ENCODE measurements at regions not wholly inside any gene's neighbourhood (a gene's known extent, or its start where the extent isn't known, plus 50 kb on each side); places are given as distances from the start of the nearest gene placed in this dataset.

DNA sequence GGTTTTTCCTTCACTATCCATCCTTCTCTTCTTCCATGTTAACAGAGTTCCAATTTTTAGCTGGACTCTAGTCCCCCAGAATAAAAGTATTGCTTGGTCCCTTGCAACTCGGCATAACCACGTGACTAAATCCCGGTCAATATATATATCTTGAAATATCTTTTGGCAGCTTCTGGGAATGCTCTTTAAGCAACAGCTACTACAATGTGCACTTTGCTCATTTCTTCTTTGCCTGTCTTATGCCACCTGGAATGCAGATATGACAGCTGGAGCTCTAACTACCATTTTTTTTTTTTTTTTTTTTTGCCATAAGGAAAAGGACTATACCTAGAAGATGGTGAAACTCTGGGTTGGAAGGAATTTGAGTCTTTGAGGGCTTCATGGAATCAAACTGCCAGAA, 82.6 kb downstream of the GCNT4 start:
- H2AK5ac ChIP-seq (ENCODE audit: low read depth, low read length): no peak overlapping the region
- DNase-seq (ENCODE audit: low spot score): no peak
- no peak overlapping the region for H3K14ac ChIP-seq (ENCODE audit: low read length)
- H4K91ac ChIP-seq (ENCODE audit: low read depth, low read length, poor library complexity): no peak overlapping the region
- no CpG with 5 or more reads among the region's 3 CpGs for WGBS, 2 donors (ENCODE audit: extremely low coverage in 2 of 2, insufficient read length in 2 of 2, insufficient replicate concordance in 1 of 2)
- H3K18ac ChIP-seq (ENCODE audit: low read length): no peak overlapping the region
- no peak overlapping the region for H3K23ac ChIP-seq (ENCODE audit: low read depth, low read length, poor library complexity)
- H4K8ac ChIP-seq (ENCODE audit: low read depth, low read length): no peak overlapping the region
- H2BK12ac ChIP-seq (ENCODE audit: low read length): no peak overlapping the region
- no peaks in the 10 kb centered on the region for H3K9me3 ChIP-seq (replicated peaks in 1 of 2; ENCODE audit: control insufficient read depth in 2 of 2, insufficient read depth in 1 of 2, low read depth in 1 of 2, low read length in 2 of 2)
- H3K4me2 ChIP-seq (ENCODE audit: insufficient read depth, low read length, poor library complexity, severe bottlenecking): no peak overlapping the region
- no peak overlapping the region for H3K4ac ChIP-seq (ENCODE audit: low read length)
- H3K4me3 ChIP-seq (ENCODE audit: low read length in 2 of 2): no peak overlapping the region
- no peak overlapping the region for H3K9ac ChIP-seq (ENCODE audit: low read depth, low read length, poor library complexity)
- no peaks in the 10 kb centered on the region for H3K36me3 ChIP-seq (replicated peaks in 1 of 2; ENCODE audit: control insufficient read depth in 2 of 2, insufficient read depth in 2 of 2, low read length in 2 of 2)
- H2BK120ac ChIP-seq (ENCODE audit: low read depth, low read length): no peak overlapping the region
- peaks cover 0 to 12% (median 0%) of the 10 kb centered on the region in 3 experiments for H3K27me3 ChIP-seq (ENCODE audit: control insufficient read depth in 3 of 3, insufficient read depth in 3 of 3, low read depth in 1 of 3, low read length in 3 of 3)
- no peaks in the 10 kb centered on the region for H3K79me1 ChIP-seq (ENCODE audit: low read depth, low read length)
- H2BK15ac ChIP-seq (ENCODE audit: low read length): no peak overlapping the region
- H3K27ac ChIP-seq (replicated peaks; ENCODE audit: low read length): no peak overlapping the region
- H2AFZ ChIP-seq (ENCODE audit: low read length): no peak overlapping the region
- no peaks in the 10 kb centered on the region for H3K4me1 ChIP-seq (ENCODE audit: control insufficient read depth in 2 of 2, insufficient read depth in 1 of 2, low read depth in 1 of 2, low read length in 2 of 2)
- no peak overlapping the region for H2BK5ac ChIP-seq (ENCODE audit: low read length)

DNA sequence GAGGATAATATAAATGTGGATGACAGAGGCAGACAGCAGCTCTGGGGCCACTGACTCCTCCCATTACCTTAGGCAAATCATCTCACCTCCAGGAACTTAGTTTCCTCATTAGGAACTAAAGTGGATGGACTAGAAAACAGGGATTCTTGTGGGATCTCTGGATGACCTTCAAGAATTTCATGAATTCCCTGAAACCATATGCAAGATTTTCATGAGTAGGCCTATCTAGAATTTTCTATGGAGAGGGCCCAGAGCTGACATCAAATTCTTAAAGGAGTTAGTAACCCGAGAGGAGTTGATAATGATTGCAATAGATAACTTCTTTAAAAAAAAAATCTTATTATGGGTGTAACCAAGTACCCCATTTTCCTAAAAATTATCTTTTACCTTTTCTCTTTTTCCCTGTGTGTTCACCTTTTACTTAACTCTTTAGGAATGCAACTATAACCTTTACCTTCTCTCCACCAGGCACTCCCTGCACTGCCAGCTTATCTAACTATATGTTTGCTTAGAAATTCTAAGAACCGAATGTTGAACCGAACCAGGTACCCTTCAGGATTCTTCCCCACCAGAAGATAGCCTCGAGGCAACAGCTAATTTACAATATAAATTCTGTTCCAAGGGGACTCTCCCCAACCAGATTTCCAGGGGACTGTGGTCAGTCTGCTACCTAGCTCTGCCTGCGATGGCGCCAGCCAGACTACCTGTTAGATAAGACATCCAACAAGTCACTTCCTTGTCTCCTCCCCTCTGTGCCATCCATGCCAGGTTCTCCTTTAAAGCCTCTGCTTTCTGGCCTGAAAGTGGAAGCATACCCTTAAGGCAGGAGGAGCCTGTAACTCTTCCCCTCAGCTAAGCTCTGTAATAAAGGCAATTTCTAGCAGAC, 86.0 kb downstream of the GCNT4 start:
- Histone ChIP-seq H3K27ac (replicated peaks; ENCODE audit: low read length) (no peak overlapping the region), H3K79me1 (ENCODE audit: low read depth, low read length) (no peaks in the 10 kb centered on the region), H4K8ac (ENCODE audit: low read depth, low read length) (no peak overlapping the region), H3K27me3 (ENCODE audit: control insufficient read depth in 3 of 3, insufficient read depth in 3 of 3, low read depth in 1 of 3, low read length in 3 of 3) (peaks cover 0 to 20% (median 0%) of the 10 kb centered on the region in 3 experiments), H3K14ac (ENCODE audit: low read length) (no peak overlapping the region), H2BK15ac (ENCODE audit: low read length) (no peak overlapping the region), H3K4ac (ENCODE audit: low read length) (no peak overlapping the region), H2AFZ (ENCODE audit: low read length) (no peak overlapping the region), H3K4me1 (ENCODE audit: control insufficient read depth in 2 of 2, insufficient read depth in 1 of 2, low read depth in 1 of 2, low read length in 2 of 2) (no peaks in the 10 kb centered on the region), H3K23ac (ENCODE audit: low read depth, low read length, poor library complexity) (no peak overlapping the region), H2BK5ac (ENCODE audit: low read length) (no peak overlapping the region), H3K36me3 (replicated peaks in 1 of 2; ENCODE audit: control insufficient read depth in 2 of 2, insufficient read depth in 2 of 2, low read length in 2 of 2) (no peaks in the 10 kb centered on the region), H3K4me2 (ENCODE audit: insufficient read depth, low read length, poor library complexity, severe bottlenecking) (no peak overlapping the region), H3K4me3 (ENCODE audit: low read length in 2 of 2) (no peak overlapping the region), H2AK5ac (ENCODE audit: low read depth, low read length) (no peak overlapping the region), H4K91ac (ENCODE audit: low read depth, low read length, poor library complexity) (no peak overlapping the region), H2BK12ac (ENCODE audit: low read length) (no peak overlapping the region), H3K18ac (ENCODE audit: low read length) (no peak overlapping the region), H2BK120ac (ENCODE audit: low read depth, low read length) (no peak overlapping the region), H3K9ac (ENCODE audit: low read depth, low read length, poor library complexity) (no peak overlapping the region), H3K9me3 (replicated peaks in 1 of 2; ENCODE audit: control insufficient read depth in 2 of 2, insufficient read depth in 1 of 2, low read depth in 1 of 2, low read length in 2 of 2) (no peaks in the 10 kb centered on the region)
- no peak for DNase-seq (ENCODE audit: low spot score)
- WGBS, 2 donors (ENCODE audit: extremely low coverage in 2 of 2, insufficient read length in 2 of 2, insufficient replicate concordance in 1 of 2): no CpG with 5 or more reads among the region's 6 CpGs

DNA sequence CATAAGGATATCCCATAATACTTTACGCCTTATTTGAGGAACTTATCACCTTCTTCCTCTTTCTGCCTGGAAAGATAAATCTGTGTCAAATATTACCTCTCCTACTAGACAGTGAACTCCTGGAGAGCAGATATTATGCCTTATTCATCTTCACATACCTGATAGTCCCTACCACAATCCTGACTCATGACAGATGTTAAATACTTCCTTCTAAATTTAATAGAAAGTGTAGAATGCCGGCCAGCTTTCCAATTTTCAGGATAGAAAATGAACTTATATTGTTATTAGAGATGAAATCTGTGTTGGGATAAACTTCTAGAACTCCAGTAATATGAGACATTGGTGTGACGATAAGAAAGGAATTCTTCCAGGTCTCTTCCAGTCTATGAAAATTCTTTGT, 89.0 kb downstream of the GCNT4 start:
- H3K79me1 ChIP-seq (ENCODE audit: low read depth, low read length): no peaks in the 10 kb centered on the region
- H3K36me3 ChIP-seq (replicated peaks in 1 of 2; ENCODE audit: control insufficient read depth in 2 of 2, insufficient read depth in 2 of 2, low read length in 2 of 2): no peaks in the 10 kb centered on the region
- WGBS, 2 donors (ENCODE audit: extremely low coverage in 2 of 2, insufficient read length in 2 of 2, insufficient replicate concordance in 1 of 2): no CpG with 5 or more reads among the region's 3 CpGs
- H2AK5ac ChIP-seq (ENCODE audit: low read depth, low read length): no peak overlapping the region
- no peak overlapping the region for H2BK12ac ChIP-seq (ENCODE audit: low read length)
- H3K9ac ChIP-seq (ENCODE audit: low read depth, low read length, poor library complexity): no peak overlapping the region
- H3K4me1 ChIP-seq (ENCODE audit: control insufficient read depth in 2 of 2, insufficient read depth in 1 of 2, low read depth in 1 of 2, low read length in 2 of 2): no peaks in the 10 kb centered on the region
- no peak overlapping the region for H2BK5ac ChIP-seq (ENCODE audit: low read length)
- no peak overlapping the region for H4K8ac ChIP-seq (ENCODE audit: low read depth, low read length)
- H3K4me3 ChIP-seq (ENCODE audit: low read length in 2 of 2): no peak overlapping the region
- H3K14ac ChIP-seq (ENCODE audit: low read length): no peak overlapping the region
- no peak overlapping the region for H3K18ac ChIP-seq (ENCODE audit: low read length)
- H3K27ac ChIP-seq (replicated peaks; ENCODE audit: low read length): no peak overlapping the region
- no peak overlapping the region for H3K4ac ChIP-seq (ENCODE audit: low read length)
- H2BK15ac ChIP-seq (ENCODE audit: low read length): no peak overlapping the region
- no peak overlapping the region for H4K91ac ChIP-seq (ENCODE audit: low read depth, low read length, poor library complexity)
- H2AFZ ChIP-seq (ENCODE audit: low read length): no peak overlapping the region
- H2BK120ac ChIP-seq (ENCODE audit: low read depth, low read length): no peak overlapping the region
- DNase-seq (ENCODE audit: low spot score): no peak
- peaks cover 0 to 20% (median 0%) of the 10 kb centered on the region in 3 experiments for H3K27me3 ChIP-seq (ENCODE audit: control insufficient read depth in 3 of 3, insufficient read depth in 3 of 3, low read depth in 1 of 3, low read length in 3 of 3)
- no peak overlapping the region for H3K23ac ChIP-seq (ENCODE audit: low read depth, low read length, poor library complexity)
- H3K4me2 ChIP-seq (ENCODE audit: insufficient read depth, low read length, poor library complexity, severe bottlenecking): no peak overlapping the region
- H3K9me3 ChIP-seq (replicated peaks in 1 of 2; ENCODE audit: control insufficient read depth in 2 of 2, insufficient read depth in 1 of 2, low read depth in 1 of 2, low read length in 2 of 2): no peaks in the 10 kb centered on the region

DNA sequence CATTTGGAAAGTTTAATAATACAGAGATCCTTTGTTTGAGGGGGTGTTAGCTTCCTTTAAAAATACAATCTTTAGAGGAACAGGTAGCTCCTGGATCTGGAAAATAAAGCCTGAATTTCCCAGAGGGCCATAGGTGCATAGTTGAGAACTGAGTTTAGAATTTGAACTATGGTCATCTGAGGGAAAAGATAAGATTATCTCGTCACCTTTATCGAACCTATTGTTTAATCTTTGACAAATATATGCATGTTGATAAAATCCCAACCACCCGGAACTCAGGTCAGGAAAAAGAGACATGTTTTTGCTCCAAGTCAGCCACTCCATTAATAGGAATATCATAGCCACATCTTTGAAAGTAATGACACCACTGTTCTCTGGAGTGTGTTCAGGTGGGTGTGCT, 91.7 kb upstream of the FAM169A start:
- WGBS, 2 donors (ENCODE audit: extremely low coverage in 2 of 2, insufficient read length in 2 of 2, insufficient replicate concordance in 1 of 2): no CpG with 5 or more reads among the region's 3 CpGs
- Histone ChIP-seq H3K9ac (ENCODE audit: low read depth, low read length, poor library complexity) (no peak overlapping the region), H3K9me3 (replicated peaks in 1 of 2; ENCODE audit: control insufficient read depth in 2 of 2, insufficient read depth in 1 of 2, low read depth in 1 of 2, low read length in 2 of 2) (peaks cover 0 to 1% of the 10 kb centered on the region in 2 donors), H4K8ac (ENCODE audit: low read depth, low read length) (no peak overlapping the region), H2BK5ac (ENCODE audit: low read length) (no peak overlapping the region), H3K4ac (ENCODE audit: low read length) (no peak overlapping the region), H4K91ac (ENCODE audit: low read depth, low read length, poor library complexity) (no peak overlapping the region), H3K23ac (ENCODE audit: low read depth, low read length, poor library complexity) (no peak overlapping the region), H3K14ac (ENCODE audit: low read length) (no peak overlapping the region), H3K27ac (replicated peaks; ENCODE audit: low read length) (no peak overlapping the region), H3K36me3 (replicated peaks in 1 of 2; ENCODE audit: control insufficient read depth in 2 of 2, insufficient read depth in 2 of 2, low read length in 2 of 2) (no peaks in the 10 kb centered on the region), H2BK120ac (ENCODE audit: low read depth, low read length) (no peak overlapping the region), H2BK15ac (ENCODE audit: low read length) (no peak overlapping the region), H3K79me1 (ENCODE audit: low read depth, low read length) (no peaks in the 10 kb centered on the region), H3K27me3 (ENCODE audit: control insufficient read depth in 3 of 3, insufficient read depth in 3 of 3, low read depth in 1 of 3, low read length in 3 of 3) (no peaks in the 10 kb centered on the region), H2AFZ (ENCODE audit: low read length) (no peak overlapping the region), H2AK5ac (ENCODE audit: low read depth, low read length) (no peak overlapping the region), H3K4me3 (ENCODE audit: low read length in 2 of 2) (no peak overlapping the region), H2BK12ac (ENCODE audit: low read length) (no peak overlapping the region), H3K4me2 (ENCODE audit: insufficient read depth, low read length, poor library complexity, severe bottlenecking) (no peak overlapping the region), H3K4me1 (ENCODE audit: control insufficient read depth in 2 of 2, insufficient read depth in 1 of 2, low read depth in 1 of 2, low read length in 2 of 2) (no peaks in the 10 kb centered on the region), H3K18ac (ENCODE audit: low read length) (no peak overlapping the region)
- DNase-seq (ENCODE audit: low spot score): no peak

All from neuronal stem cell (in vitro differentiated cells).